HG02763 (cell line): ENCODE measurements at regions not wholly inside any gene's neighbourhood (a gene's known extent, or its start where the extent isn't known, plus 50 kb on each side); places are given as distances from the start of the nearest gene placed in this dataset.

Experiments used
- ATAC-seq: cut with Tn5 transposase; IDR thresholded peaks from one replicate; pipeline ENCODE4 v1.9.1; 2021; ENCODE audit warnings: mild to moderate bottlenecking, moderate library complexity; ENCODE audit not compliant: unreplicated experiment

- ATAC-seq: no peak
Observed at GRCh38 chr1:29876441-29876840, 640.1 kb downstream of the PTPRU start.

GRCh38 chr1:29875557-29876028 lies 639.3 kb downstream of the PTPRU start:
- ATAC-seq: no peak

GRCh38 chr1:29870621-29871020 lies 634.3 kb downstream of the PTPRU start:
- no peak for ATAC-seq

GRCh38 chr1:29869802-29870201 lies 633.5 kb downstream of the PTPRU start:
- no peak for ATAC-seq

- no peak for ATAC-seq
Observed at GRCh38 chr1:29868944-29869343, 632.6 kb downstream of the PTPRU start.

GRCh38 chr1:29868096-29868495 lies 631.8 kb downstream of the PTPRU start:
- ATAC-seq: no peak

GRCh38 chr1:29865051-29865450 lies 628.7 kb downstream of the PTPRU start:
- no peak for ATAC-seq

- ATAC-seq: no peak
Observed at GRCh38 chr1:29864431-29865022, 628.2 kb downstream of the PTPRU start.

GRCh38 chr1:29861922-29862321 lies 625.6 kb downstream of the PTPRU start:
- ATAC-seq: no peak

- ATAC-seq: no peak
Observed at GRCh38 chr1:29861446-29861845, 625.1 kb downstream of the PTPRU start.

- no peak for ATAC-seq
Observed at GRCh38 chr1:29860681-29861080, 624.4 kb downstream of the PTPRU start.

- no peak for ATAC-seq
Observed at GRCh38 chr1:29860056-29860455, 623.7 kb downstream of the PTPRU start.

GRCh38 chr1:29859126-29859525 lies 622.8 kb downstream of the PTPRU start:
- no peak for ATAC-seq

GRCh38 chr1:29858646-29859045 lies 622.3 kb downstream of the PTPRU start:
- no peak for ATAC-seq

GRCh38 chr1:29856340-29857114 lies 620.2 kb downstream of the PTPRU start:
- no peak for ATAC-seq

- ATAC-seq: no peak
Observed at GRCh38 chr1:29855561-29856160, 619.3 kb downstream of the PTPRU start.

- no peak for ATAC-seq
Observed at GRCh38 chr1:29854700-29855276, 618.5 kb downstream of the PTPRU start.

GRCh38 chr1:29853716-29854330 lies 617.5 kb downstream of the PTPRU start:
- no peak for ATAC-seq

GRCh38 chr1:29852248-29852647 lies 615.9 kb downstream of the PTPRU start:
- no peak for ATAC-seq

- no peak for ATAC-seq
Observed at GRCh38 chr1:29851691-29852090, 615.4 kb downstream of the PTPRU start.
